SK-N-MC (cell line): ENCODE measurements at regions not wholly inside any gene's neighbourhood (a gene's known extent, or its start where the extent isn't known, plus 50 kb on each side); places are given as distances from the start of the nearest gene placed in this dataset.

ENCODE experiments used
- DNase-seq: peaks from one replicate; pipeline ENCODE4 v3.0.0-alpha.2; 2011; ENCODE audit warnings: low read depth, low spot score
- H3K27ac ChIP-seq: fragments of 200-600 bp; sonication (generic); 2 replicates; pipeline ENCODE4 v1.5.1; 2016; ENCODE audit warnings: mixed run types
- H3K36me3 ChIP-seq: fragments of 200-600 bp; sonication (generic); 2 replicates; pipeline ENCODE4 v1.6.1; 2017; ENCODE audit warnings: antibody characterized with exemption, low read length, mixed read lengths; ENCODE audit not compliant: insufficient read depth
- H3K4me3 ChIP-seq: fragments of 200-600 bp; sonication (generic); 2 replicates; pipeline ENCODE4 v1.5.1; 2016
- H3K9ac ChIP-seq: fragments of 200-600 bp; sonication (generic); 2 replicates; pipeline ENCODE4 v1.8.0; 2017; ENCODE audit warnings: mixed run types, mixed read lengths; ENCODE audit not compliant: insufficient read length
- H3K9me3 ChIP-seq: fragments of 200-600 bp; sonication (generic); 2 replicates; pipeline ENCODE4 v1.6.1; 2017; ENCODE audit warnings: low read depth, mild to moderate bottlenecking, antibody characterized with exemption, low read length, moderate library complexity, mixed read lengths
- EZH2 ChIP-seq: fragments of 200-600 bp; sonication (generic); IDR thresholded peaks from one replicate; pipeline ENCODE4 v1.6.1; 2017; ENCODE audit warnings: antibody characterized with exemption
- FOXP2 ChIP-seq: optimal IDR thresholded peaks from 2 replicates; pipeline ENCODE3; 2011; ENCODE audit warnings: mild to moderate bottlenecking, moderate library complexity; ENCODE audit not compliant: insufficient read depth; ENCODE audit errors: extremely low read length, control extremely low read depth
- POLR2AphosphoS5 ChIP-seq: IDR thresholded peaks from 2 replicates; pipeline ENCODE4 v1.6.1; 2012; ENCODE audit warnings: mild to moderate bottlenecking, low read depth, low read length, borderline replicate concordance

DNA sequence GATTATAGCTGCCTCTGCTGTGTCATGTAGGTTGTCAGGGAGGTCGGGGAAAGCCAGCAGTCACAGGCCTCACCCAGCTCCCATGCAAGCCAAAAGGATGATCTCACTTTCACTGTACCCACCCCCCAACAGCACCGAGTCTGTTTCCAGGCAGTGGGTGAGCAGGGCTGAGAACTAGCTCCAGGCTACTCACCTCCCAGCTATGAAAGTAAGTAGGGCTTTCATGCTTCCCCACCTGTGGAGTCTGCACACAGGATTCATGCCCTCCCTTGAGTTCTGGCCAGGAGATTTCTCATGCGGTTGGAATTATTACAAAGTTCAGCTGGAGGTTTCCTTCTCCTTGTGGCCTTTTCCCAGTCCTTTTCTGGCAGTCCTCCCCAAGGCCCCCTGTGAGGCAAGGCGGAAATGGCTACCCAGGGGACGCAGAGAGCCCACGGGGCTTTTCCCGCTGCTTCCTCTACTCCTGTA lies 356.2 kb downstream of the SV2B start:
- Histone ChIP-seq H3K36me3 (no peaks in the 10 kb centered on the region), H3K9ac (no peak overlapping the region), H3K4me3 (no peak overlapping the region), H3K9me3 (peaks cover 2% of the 10 kb centered on the region; the same call in 1 of the 2 replicates), H3K27ac (no peak overlapping the region)
- no peak for DNase-seq
- TF ChIP-seq EZH2 (no peak), POLR2AphosphoS5 (no peak), FOXP2 (no peak)

DNA sequence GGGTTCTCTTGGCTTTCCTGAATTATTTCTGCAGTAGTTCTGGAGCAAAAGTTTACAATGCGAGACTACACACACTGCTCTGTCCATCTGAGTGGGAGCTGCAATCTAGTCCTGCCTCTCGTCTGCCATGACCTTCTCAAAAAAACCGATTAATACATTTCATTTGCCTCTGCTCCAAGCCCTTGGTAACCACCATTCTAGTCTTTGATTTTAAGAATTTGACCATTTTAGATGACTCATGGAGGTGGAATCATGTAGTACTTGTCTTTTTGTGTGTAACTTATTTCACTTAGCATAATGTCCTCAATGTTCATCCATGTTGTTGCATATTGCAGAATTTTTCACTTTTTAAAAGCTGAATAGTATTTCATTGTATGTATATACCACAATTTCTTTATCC lies 356.9 kb downstream of the SV2B start:
- DNase-seq: no peak
- H3K9me3 ChIP-seq: peaks cover 2% of the 10 kb centered on the region; the same call in 1 of the 2 replicates
- no peak overlapping the region for H3K4me3 ChIP-seq
- H3K9ac ChIP-seq: no peak overlapping the region
- no peaks in the 10 kb centered on the region for H3K36me3 ChIP-seq
- no peak for TF ChIP-seq POLR2AphosphoS5
- no peak for TF ChIP-seq EZH2
- TF ChIP-seq FOXP2: no peak
- H3K27ac ChIP-seq: no peak overlapping the region

DNA sequence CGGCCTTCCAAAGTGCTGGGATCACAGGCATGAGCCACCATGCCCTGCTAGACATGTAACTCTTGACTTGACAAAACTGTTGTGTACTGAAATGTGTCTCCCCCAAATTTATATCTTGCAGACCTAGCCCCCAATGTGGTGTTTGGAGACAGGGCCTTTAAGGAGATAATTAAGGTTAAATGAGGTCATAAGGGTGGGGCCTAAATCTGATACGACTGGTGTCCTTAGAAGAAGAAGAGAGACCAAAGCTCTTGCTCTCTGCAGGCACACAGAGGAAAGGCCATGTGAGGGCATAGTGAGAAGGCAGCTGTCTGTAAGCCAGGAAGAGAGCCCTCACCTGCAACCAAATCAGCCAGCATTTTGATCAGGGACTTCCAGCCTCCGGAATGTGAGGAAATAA lies 361.3 kb downstream of the SV2B start:
- Histone ChIP-seq H3K36me3 (no peaks in the 10 kb centered on the region), H3K9me3 (no peaks in the 10 kb centered on the region), H3K27ac (no peak overlapping the region), H3K9ac (no peak overlapping the region), H3K4me3 (no peak overlapping the region)
- TF ChIP-seq FOXP2 (no peak), EZH2 (no peak), POLR2AphosphoS5 (no peak)
- DNase-seq: no peak

DNA sequence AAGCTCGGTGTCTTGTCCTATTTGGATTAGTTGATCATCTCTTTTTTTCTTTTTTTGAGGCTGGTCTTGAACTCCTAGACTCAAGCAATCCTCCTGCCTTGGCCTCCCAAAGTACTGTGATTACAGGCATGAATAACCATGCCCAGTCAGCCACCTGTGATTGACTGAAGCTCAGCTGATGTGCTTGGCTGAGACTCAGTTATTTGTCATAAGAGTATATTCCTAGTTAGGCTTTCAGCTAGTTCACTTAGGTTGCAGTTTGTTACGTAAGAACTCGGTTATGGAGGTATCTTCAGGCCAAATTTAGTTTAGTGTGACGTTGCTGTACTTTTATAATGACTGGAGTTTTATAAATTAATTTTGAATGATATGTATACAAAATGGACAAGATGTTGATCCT lies 365.0 kb downstream of the SV2B start:
- H3K9me3 ChIP-seq: no peaks in the 10 kb centered on the region
- H3K27ac ChIP-seq: no peak overlapping the region
- DNase-seq: no peak
- H3K4me3 ChIP-seq: no peak overlapping the region
- no peak overlapping the region for H3K9ac ChIP-seq
- TF ChIP-seq EZH2 (no peak), POLR2AphosphoS5 (no peak), FOXP2 (no peak)
- no peaks in the 10 kb centered on the region for H3K36me3 ChIP-seq

DNA sequence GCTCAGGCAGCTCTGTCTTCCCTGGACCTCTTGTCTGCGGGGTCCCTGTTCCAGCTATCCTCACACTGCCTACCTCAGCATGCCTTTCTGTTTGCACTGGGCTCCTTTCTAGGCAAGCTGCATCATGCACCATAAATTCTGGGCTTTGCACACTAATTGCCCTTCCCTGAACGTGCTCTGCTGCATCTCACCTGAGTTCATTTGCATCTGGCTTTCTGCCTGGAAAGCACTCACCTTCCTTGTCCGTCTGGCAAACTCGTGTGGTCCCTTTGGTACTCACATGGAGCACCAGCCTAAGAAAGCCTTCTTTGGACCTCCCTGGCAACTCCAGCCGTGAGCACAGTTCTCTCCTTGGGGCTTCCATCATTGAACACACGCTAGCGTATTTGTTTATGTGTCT lies 365.6 kb downstream of the SV2B start:
- Histone ChIP-seq H3K9ac (no peak overlapping the region), H3K36me3 (no peaks in the 10 kb centered on the region), H3K27ac (no peak overlapping the region), H3K9me3 (no peaks in the 10 kb centered on the region), H3K4me3 (no peak overlapping the region)
- DNase-seq: no peak
- TF ChIP-seq FOXP2: no peak
- no peak for TF ChIP-seq POLR2AphosphoS5
- no peak for TF ChIP-seq EZH2

DNA sequence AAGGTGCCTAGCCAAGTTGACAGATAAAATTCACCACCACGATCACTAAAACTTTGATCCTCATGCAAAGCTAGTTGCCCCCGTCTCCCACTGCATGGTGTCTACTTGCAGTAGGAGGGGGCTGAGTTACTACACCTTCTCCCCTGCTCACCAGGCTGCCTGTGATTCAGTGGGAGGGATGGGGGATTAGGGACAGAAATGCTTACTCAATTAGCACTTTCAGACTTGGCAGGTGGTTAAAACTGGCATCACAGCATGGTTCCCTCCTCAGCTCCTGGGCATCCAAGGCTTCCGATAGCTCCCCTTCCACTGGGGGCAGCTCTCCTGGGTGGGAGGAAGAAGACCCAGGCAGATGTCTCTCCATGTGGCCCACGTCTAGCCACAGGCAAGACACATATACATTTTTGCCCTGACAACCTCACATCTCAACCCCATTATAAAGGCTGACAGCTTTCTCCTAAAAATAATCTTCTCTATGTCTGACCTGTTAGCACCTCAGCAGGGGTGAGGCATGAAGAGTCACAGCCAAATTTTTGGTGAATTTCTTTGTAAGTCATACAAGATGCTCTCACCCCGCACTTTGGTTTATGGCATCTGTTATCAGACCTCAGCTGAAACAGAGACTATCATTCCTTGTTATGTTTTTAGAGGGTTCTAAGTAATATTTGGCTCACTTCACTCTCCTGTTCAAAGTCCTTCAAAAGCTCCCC lies 369.0 kb downstream of the SV2B start:
- Histone ChIP-seq H3K9me3 (no peaks in the 10 kb centered on the region), H3K4me3 (no peak overlapping the region), H3K36me3 (no peaks in the 10 kb centered on the region), H3K9ac (no peak overlapping the region), H3K27ac (no peak overlapping the region)
- no peak for DNase-seq
- no peak for TF ChIP-seq POLR2AphosphoS5
- TF ChIP-seq EZH2: no peak
- no peak for TF ChIP-seq FOXP2

DNA sequence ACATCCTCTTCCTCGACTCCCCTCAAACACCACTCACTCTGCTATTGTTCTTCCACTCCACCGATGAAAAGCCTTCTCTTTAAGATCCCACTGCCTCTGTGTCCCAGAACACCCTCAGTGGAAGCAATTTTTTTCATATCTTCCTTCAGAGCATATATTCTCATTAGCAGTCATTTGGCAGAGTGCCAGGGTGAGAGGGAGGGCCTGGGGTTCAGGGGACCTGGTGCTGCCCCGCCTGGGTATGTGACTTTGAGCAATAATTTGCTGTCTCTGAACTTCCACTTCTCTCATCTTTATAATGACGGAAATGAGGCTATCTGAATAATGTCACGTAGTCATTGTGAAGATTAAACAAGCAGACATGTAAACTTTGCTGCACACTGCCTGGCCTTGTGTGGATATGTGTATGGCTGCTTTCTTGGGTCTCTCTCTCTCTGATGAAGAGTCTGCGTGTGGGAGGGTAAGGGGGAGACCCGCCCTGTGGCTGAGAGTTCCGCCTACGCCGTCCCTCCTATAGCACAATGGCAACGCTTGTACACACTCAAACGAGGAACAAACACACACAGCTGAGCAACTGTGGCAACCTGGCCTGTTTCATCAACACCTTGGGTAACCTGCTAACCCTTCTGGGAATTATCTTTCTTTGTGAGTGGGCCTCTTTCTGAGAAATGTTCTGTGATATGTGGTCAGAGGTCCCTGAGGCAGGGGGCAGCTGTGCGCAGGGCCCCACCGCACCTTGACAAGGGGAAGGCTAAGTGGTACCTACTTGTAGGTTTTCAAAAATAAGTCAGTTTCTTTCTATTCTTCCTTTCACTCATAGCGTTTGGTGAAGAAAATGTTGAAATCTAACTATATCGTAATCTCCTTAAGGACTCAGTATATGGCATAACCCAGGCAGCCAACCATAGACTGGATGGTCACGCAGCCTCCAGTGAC lies 369.8 kb downstream of the SV2B start:
- Histone ChIP-seq H3K27ac (no peak overlapping the region), H3K9me3 (no peaks in the 10 kb centered on the region), H3K36me3 (no peaks in the 10 kb centered on the region), H3K9ac (no peak overlapping the region), H3K4me3 (no peak overlapping the region)
- no peak for DNase-seq
- TF ChIP-seq EZH2 (no peak), FOXP2 (no peak), POLR2AphosphoS5 (no peak)

DNA sequence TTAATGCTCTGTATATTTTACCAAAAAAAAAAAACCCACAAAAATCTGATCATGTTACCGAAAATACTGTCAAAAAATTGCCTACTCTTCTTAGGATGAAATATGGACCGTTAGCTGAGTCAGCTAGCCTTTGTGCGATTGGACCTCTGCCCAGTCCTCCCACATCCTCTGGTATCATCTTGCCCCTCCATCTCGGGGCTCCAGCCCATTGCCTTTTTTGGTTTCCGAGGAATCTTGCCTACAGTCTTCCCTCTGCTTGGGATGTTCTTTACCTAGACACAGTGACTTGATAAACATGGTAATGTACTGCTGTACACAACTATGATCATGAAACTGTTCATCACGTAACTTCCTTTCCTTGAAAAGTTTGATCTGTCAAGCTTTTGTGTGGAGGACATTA lies 371.4 kb downstream of the SV2B start:
- no peak for DNase-seq
- Histone ChIP-seq H3K36me3 (no peaks in the 10 kb centered on the region), H3K4me3 (no peak overlapping the region), H3K9me3 (no peaks in the 10 kb centered on the region), H3K9ac (no peak overlapping the region), H3K27ac (no peak overlapping the region)
- TF ChIP-seq POLR2AphosphoS5: no peak
- TF ChIP-seq EZH2: no peak
- TF ChIP-seq FOXP2: no peak
